Liver (tissue), 8 donors: ENCODE measurements at regions not wholly inside any gene's neighbourhood (a gene's known extent, or its start where the extent isn't known, plus 50 kb on each side); places are given as distances from the start of the nearest gene placed in this dataset.

Experiments
- DNase-seq: peaks from one replicate; pipeline ENCODE4 v3.0.0-alpha.2; 2017; ENCODE audit warnings: low spot score
- H3K27ac ChIP-seq, 2 donors: one replicate each; pipeline ENCODE4 v1.7.0; 2013; ENCODE audit warnings: inconsistent platforms in 2 of 2, low read length in 2 of 2, control low read depth in 1 of 2, low read depth in 1 of 2, mild to moderate bottlenecking in 1 of 2
- H3K27me3 ChIP-seq, 4 donors: one replicate each; pipeline versions ENCODE4 v1.6.1 to v1.7.0; 2013; ENCODE audit warnings: low read length in 3 of 4, inconsistent platforms in 1 of 4, mild to moderate bottlenecking in 1 of 4, moderate library complexity in 1 of 4; ENCODE audit not compliant: control insufficient read depth in 4 of 4, insufficient read depth in 4 of 4
- H3K36me3 ChIP-seq, 4 donors: one replicate each; pipeline versions ENCODE4 v1.6.1 to v1.7.0; 2013; ENCODE audit warnings: low read length in 3 of 4, mild to moderate bottlenecking in 3 of 4, low read depth in 1 of 4, moderate library complexity in 1 of 4; ENCODE audit not compliant: control insufficient read depth in 4 of 4, insufficient read depth in 3 of 4
- H3K4me1 ChIP-seq, 4 donors: one replicate each; pipeline versions ENCODE4 v1.6.1 to v1.7.0; 2013; ENCODE audit warnings: low read length in 3 of 4, mild to moderate bottlenecking in 3 of 4, moderate library complexity in 1 of 4; ENCODE audit not compliant: control insufficient read depth in 4 of 4, insufficient read depth in 4 of 4
- H3K4me3 ChIP-seq, 3 donors: one replicate each; pipeline versions ENCODE4 v1.6.1 to v1.7.0; 2013; ENCODE audit warnings: low read length in 3 of 3, control low read depth in 1 of 3, low read depth in 1 of 3, mild to moderate bottlenecking in 1 of 3
- H3K9ac ChIP-seq, 2 donors: one replicate each; pipeline ENCODE4 v1.7.0; 2013; ENCODE audit warnings: low read length in 2 of 2, mild to moderate bottlenecking in 2 of 2, moderate library complexity in 2 of 2, control low read depth in 1 of 2, low read depth in 1 of 2
- H3K9me3 ChIP-seq, 4 donors: one replicate each; pipeline versions ENCODE4 v1.6.1 to v1.7.0; 2013; ENCODE audit warnings: low read length in 3 of 4; ENCODE audit not compliant: control insufficient read depth in 4 of 4
- EGR1 ChIP-seq, 2 donors: IDR thresholded peaks; 2 replicates each; pipeline ENCODE4 v1.6.1; 2016 to 2018; ENCODE audit warnings: antibody characterized with exemption in 2 of 2, low read depth in 2 of 2
- FOXA1 ChIP-seq: IDR thresholded peaks from 2 replicates; pipeline ENCODE4 v1.6.1; 2016; ENCODE audit warnings: antibody characterized with exemption
- FOXA2 ChIP-seq: IDR thresholded peaks from 2 replicates; pipeline ENCODE4 v1.6.1; 2016; ENCODE audit warnings: antibody characterized with exemption
- GABPA ChIP-seq, 2 donors: IDR thresholded peaks in 1 of 2; conservative IDR thresholded peaks in 1 of 2; 2 replicates each; pipeline ENCODE4 v1.6.1; 2016; ENCODE audit warnings: antibody characterized with exemption in 2 of 2, mild to moderate bottlenecking in 1 of 2, moderate library complexity in 1 of 2
- HNF4A ChIP-seq, 2 donors: conservative IDR thresholded peaks; 2 replicates each; pipeline ENCODE4 v1.6.1; 2016; ENCODE audit warnings: antibody characterized with exemption in 2 of 2, mild to moderate bottlenecking in 2 of 2
- HNF4G ChIP-seq: IDR thresholded peaks from 2 replicates; pipeline ENCODE4 v1.6.1; 2016; ENCODE audit warnings: antibody characterized with exemption
- JUND ChIP-seq, 2 donors: IDR thresholded peaks; 2 replicates each; pipeline ENCODE4 v1.6.1; 2016; ENCODE audit warnings: antibody characterized with exemption in 2 of 2
- NR2F2 ChIP-seq: IDR thresholded peaks from 2 replicates; pipeline ENCODE4 v1.6.1; 2016; ENCODE audit warnings: antibody characterized with exemption
- RAD21 ChIP-seq, 2 donors: IDR thresholded peaks; 2 replicates each; pipeline ENCODE4 v1.6.1; 2016; ENCODE audit warnings: antibody characterized with exemption in 2 of 2, mild to moderate bottlenecking in 2 of 2
- RXRA ChIP-seq, 2 donors: IDR thresholded peaks; 2 replicates each; pipeline ENCODE4 v1.6.1; 2017 to 2018; ENCODE audit warnings: antibody characterized with exemption in 2 of 2, mild to moderate bottlenecking in 1 of 2
- SP1 ChIP-seq: IDR thresholded peaks from 2 replicates; pipeline ENCODE4 v1.6.1; 2018; ENCODE audit warnings: antibody characterized with exemption, mild to moderate bottlenecking
- TAF1 ChIP-seq: conservative IDR thresholded peaks from 2 replicates; pipeline ENCODE4 v1.6.1; 2016; ENCODE audit warnings: antibody characterized with exemption, mild to moderate bottlenecking
- YY1 ChIP-seq: IDR thresholded peaks from 2 replicates; pipeline ENCODE4 v1.6.1; 2016; ENCODE audit warnings: antibody characterized with exemption, mild to moderate bottlenecking
- WGBS: extraction: QIAGEN DNeasy Blood & Tissue Kit; methylation state at CpG from one replicate; pipeline ENCODE4 v1.1.7; 2013; 5-methylcytosine and 5-hydroxymethylcytosine counted together
- TF ChIP-seq, protein P1 (sequence below): IDR thresholded peaks from 2 replicates; pipeline ENCODE4 v1.6.1; 2016; ENCODE audit warnings: antibody characterized with exemption
- TF ChIP-seq, protein P2 (sequence below): IDR thresholded peaks from 2 replicates; pipeline ENCODE4 v1.6.1; 2016; ENCODE audit warnings: antibody characterized with exemption
- TF ChIP-seq, protein P3 (sequence below): IDR thresholded peaks from 2 replicates; pipeline ENCODE4 v1.6.1; 2016; ENCODE audit warnings: antibody characterized with exemption
- TF ChIP-seq, protein P4 (sequence below): IDR thresholded peaks from 2 replicates; pipeline ENCODE4 v1.6.1; 2016; ENCODE audit warnings: antibody characterized with exemption, mild to moderate bottlenecking
- TF ChIP-seq, protein P5 (sequence below): fragments of 150-350 bp; IDR thresholded peaks from 2 replicates; pipeline ENCODE4 v1.5.1; 2017; ENCODE audit warnings: improper control_type of control experiment, low read depth, low read length; ENCODE audit not compliant: missing input control
- donor health status: healthy.
- donor health status: healthy.
- donor health status: healthy.
- donor health status: healthy.
- donor health status: healthy.

DNA sequence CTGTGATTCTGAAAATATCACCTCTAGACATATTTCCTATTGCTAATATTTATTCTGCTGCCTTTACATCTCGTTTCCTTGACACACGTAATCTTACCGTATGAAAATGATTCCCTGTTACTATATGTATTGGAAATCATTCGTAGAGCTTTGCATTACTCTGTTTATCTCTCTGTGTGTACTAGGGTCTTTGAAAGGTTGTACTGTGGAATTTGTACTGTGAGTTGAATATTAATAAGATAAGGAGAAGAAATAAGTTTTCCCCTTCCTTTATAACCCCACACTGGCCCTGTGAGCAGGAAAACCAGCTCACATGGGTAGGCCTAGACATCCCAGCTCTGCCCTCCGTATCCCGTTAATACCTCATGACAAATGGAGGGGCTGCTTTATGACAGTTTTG is 354.9 kb downstream of the KLF5 start:
- Histone ChIP-seq H3K4me1 (no peaks in the 10 kb centered on the region), H3K9ac (no peak overlapping the region), H3K27ac (no peak overlapping the region), H3K27me3 (no peaks in the 10 kb centered on the region), H3K4me3 (no peak overlapping the region), H3K36me3 (no peaks in the 10 kb centered on the region), H3K9me3 (no peaks in the 10 kb centered on the region)
- no peak for TF ChIP-seq EGR1 (IDR thresholded peaks at IDR 0.05; ENCODE audit: low read depth in 2 of 2)
- TF ChIP-seq, protein P1, sequence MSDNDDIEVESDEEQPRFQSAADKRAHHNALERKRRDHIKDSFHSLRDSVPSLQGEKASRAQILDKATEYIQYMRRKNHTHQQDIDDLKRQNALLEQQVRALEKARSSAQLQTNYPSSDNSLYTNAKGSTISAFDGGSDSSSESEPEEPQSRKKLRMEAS = no peak
- TF ChIP-seq YY1 = no peak
- no peak for TF ChIP-seq SP1
- no peak for TF ChIP-seq GABPA (IDR thresholded peaks at IDR 0.05 in 1 of 2, conservative IDR thresholded peaks at IDR 0.05 in 1 of 2)
- no peak for TF ChIP-seq RAD21 (IDR thresholded peaks at IDR 0.05)
- TF ChIP-seq, protein P2, sequence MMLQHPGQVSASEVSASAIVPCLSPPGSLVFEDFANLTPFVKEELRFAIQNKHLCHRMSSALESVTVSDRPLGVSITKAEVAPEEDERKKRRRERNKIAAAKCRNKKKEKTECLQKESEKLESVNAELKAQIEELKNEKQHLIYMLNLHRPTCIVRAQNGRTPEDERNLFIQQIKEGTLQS = no peak
- TF ChIP-seq, protein P3, sequence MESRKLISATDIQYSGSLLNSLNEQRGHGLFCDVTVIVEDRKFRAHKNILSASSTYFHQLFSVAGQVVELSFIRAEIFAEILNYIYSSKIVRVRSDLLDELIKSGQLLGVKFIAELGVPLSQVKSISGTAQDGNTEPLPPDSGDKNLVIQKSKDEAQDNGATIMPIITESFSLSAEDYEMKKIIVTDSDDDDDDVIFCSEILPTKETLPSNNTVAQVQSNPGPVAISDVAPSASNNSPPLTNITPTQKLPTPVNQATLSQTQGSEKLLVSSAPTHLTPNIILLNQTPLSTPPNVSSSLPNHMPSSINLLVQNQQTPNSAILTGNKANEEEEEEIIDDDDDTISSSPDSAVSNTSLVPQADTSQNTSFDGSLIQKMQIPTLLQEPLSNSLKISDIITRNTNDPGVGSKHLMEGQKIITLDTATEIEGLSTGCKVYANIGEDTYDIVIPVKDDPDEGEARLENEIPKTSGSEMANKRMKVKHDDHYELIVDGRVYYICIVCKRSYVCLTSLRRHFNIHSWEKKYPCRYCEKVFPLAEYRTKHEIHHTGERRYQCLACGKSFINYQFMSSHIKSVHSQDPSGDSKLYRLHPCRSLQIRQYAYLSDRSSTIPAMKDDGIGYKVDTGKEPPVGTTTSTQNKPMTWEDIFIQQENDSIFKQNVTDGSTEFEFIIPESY = no peak
- TF ChIP-seq HNF4G = no peak
- TF ChIP-seq, protein P4, sequence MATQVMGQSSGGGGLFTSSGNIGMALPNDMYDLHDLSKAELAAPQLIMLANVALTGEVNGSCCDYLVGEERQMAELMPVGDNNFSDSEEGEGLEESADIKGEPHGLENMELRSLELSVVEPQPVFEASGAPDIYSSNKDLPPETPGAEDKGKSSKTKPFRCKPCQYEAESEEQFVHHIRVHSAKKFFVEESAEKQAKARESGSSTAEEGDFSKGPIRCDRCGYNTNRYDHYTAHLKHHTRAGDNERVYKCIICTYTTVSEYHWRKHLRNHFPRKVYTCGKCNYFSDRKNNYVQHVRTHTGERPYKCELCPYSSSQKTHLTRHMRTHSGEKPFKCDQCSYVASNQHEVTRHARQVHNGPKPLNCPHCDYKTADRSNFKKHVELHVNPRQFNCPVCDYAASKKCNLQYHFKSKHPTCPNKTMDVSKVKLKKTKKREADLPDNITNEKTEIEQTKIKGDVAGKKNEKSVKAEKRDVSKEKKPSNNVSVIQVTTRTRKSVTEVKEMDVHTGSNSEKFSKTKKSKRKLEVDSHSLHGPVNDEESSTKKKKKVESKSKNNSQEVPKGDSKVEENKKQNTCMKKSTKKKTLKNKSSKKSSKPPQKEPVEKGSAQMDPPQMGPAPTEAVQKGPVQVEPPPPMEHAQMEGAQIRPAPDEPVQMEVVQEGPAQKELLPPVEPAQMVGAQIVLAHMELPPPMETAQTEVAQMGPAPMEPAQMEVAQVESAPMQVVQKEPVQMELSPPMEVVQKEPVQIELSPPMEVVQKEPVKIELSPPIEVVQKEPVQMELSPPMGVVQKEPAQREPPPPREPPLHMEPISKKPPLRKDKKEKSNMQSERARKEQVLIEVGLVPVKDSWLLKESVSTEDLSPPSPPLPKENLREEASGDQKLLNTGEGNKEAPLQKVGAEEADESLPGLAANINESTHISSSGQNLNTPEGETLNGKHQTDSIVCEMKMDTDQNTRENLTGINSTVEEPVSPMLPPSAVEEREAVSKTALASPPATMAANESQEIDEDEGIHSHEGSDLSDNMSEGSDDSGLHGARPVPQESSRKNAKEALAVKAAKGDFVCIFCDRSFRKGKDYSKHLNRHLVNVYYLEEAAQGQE = no peak
- TF ChIP-seq RXRA (IDR thresholded peaks at IDR 0.05) = no peak
- TF ChIP-seq NR2F2 = no peak
- no peak for TF ChIP-seq JUND (IDR thresholded peaks at IDR 0.05)
- no peak for TF ChIP-seq HNF4A (conservative IDR thresholded peaks at IDR 0.05)
- TF ChIP-seq FOXA1 = no peak
- no peak for TF ChIP-seq TAF1
- no peak for TF ChIP-seq FOXA2
- no peak for DNase-seq
- WGBS = 71% methylated on average over 6 of the region's 6 CpGs

DNA sequence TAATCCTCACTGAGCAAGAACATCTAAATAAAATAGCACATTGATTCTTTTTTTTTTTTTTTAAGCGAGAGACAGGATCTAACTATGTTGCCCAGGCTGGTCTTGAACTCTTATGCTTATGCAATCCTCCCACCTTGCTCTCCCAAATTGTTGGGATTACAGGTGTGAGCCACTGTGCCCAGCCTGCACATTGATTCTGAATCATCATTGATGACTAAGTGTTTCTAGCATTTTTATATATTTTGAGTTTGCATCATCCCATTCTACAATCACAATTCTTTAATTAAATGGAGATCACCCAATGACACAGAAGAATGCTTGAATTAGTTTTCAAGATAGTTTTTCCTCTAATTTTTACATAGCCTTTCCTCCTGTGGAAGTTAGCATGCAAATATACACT is 354.1 kb downstream of the KLF5 start:
- no peak overlapping the region for H3K9ac ChIP-seq
- H3K36me3 ChIP-seq = no peaks in the 10 kb centered on the region
- no peaks in the 10 kb centered on the region for H3K4me1 ChIP-seq
- H3K27ac ChIP-seq = no peak overlapping the region
- H3K4me3 ChIP-seq = no peak overlapping the region
- no peaks in the 10 kb centered on the region for H3K9me3 ChIP-seq
- TF ChIP-seq, protein P2 = no peak
- TF ChIP-seq FOXA1 (no peak), RXRA (IDR thresholded peaks at IDR 0.05) (no peak), FOXA2 (no peak), RAD21 (IDR thresholded peaks at IDR 0.05) (no peak), NR2F2 (no peak), GABPA (IDR thresholded peaks at IDR 0.05 in 1 of 2, conservative IDR thresholded peaks at IDR 0.05 in 1 of 2) (no peak), SP1 (no peak), TAF1 (no peak)
- TF ChIP-seq, protein P5, sequence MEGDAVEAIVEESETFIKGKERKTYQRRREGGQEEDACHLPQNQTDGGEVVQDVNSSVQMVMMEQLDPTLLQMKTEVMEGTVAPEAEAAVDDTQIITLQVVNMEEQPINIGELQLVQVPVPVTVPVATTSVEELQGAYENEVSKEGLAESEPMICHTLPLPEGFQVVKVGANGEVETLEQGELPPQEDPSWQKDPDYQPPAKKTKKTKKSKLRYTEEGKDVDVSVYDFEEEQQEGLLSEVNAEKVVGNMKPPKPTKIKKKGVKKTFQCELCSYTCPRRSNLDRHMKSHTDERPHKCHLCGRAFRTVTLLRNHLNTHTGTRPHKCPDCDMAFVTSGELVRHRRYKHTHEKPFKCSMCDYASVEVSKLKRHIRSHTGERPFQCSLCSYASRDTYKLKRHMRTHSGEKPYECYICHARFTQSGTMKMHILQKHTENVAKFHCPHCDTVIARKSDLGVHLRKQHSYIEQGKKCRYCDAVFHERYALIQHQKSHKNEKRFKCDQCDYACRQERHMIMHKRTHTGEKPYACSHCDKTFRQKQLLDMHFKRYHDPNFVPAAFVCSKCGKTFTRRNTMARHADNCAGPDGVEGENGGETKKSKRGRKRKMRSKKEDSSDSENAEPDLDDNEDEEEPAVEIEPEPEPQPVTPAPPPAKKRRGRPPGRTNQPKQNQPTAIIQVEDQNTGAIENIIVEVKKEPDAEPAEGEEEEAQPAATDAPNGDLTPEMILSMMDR = no peak
- TF ChIP-seq, protein P4 = no peak
- TF ChIP-seq, protein P1 = no peak
- WGBS = 100% methylated on average over 1 of the region's 1 CpG
- no peaks in the 10 kb centered on the region for H3K27me3 ChIP-seq
- no peak for DNase-seq
